ENCODE measurements at regions not wholly inside any gene's neighbourhood (a gene's known extent, or its start where the extent isn't known, plus 50 kb on each side); places are given as distances from the start of the nearest gene placed in this dataset.

GRCh38 chr1:18575620-18576019, 55.0 kb upstream of the PAX7 start:
- no peak overlapping the region for H2BK120ac ChIP-seq (ENCODE audit: low read depth, low read length)
- no peak overlapping the region for H2BK20ac ChIP-seq (ENCODE audit: low read depth, low read length)
- H3K79me1 ChIP-seq (ENCODE audit: low read depth in 1 of 2, low read length in 2 of 2): no peaks in the 10 kb centered on the region
- H4K20me1 ChIP-seq (ENCODE audit: insufficient read depth, low read length): no peaks in the 10 kb centered on the region
- H3K4me3 ChIP-seq (ENCODE audit: insufficient read depth, low read depth, low read length): no peak overlapping the region
- ChIA-PET CTCF (interaction anchor here (0.5 to 0.7 kb wide), 3 partner anchors 13 to 25 kb away, joined by 3 read pairs; no protein-coding TSS in a partner anchor), POLR2A (ENCODE audit: unreplicated experiment) (no interaction called here)
- no peak overlapping the region for H3K18ac ChIP-seq (ENCODE audit: low read depth, low read length)
- no peak overlapping the region for H4K91ac ChIP-seq (ENCODE audit: insufficient read depth, low read depth, low read length)
- WGBS, 2 experiments (ENCODE audit: extremely low coverage in 2 of 2, insufficient read length in 1 of 2): no CpG with 5 or more reads among the region's 8 CpGs
- intact Hi-C loops (cut with micrococcal nuclease): loop anchor here (2.0 to 5.0 kb wide), 3 partner anchors 653 to 1081 kb away; no protein-coding TSS in a partner anchor
- H4K8ac ChIP-seq (ENCODE audit: low read depth in 2 of 2, low read length in 2 of 2): no peak overlapping the region
- H2AK9ac ChIP-seq (replicated peaks; ENCODE audit: low read depth, low read length, poor library complexity): no peak overlapping the region
- no peak overlapping the region for H3K27ac ChIP-seq (ENCODE audit: insufficient read depth, low read length)
- H3K14ac ChIP-seq (replicated peaks; ENCODE audit: low read depth, low read length): no peak overlapping the region
- no peaks in the 10 kb centered on the region; the same call in 1 of the 2 replicates for H3K27me3 ChIP-seq (ENCODE audit: control insufficient read depth, insufficient read depth, low read length)
- no peak overlapping the region for H3K4ac ChIP-seq (ENCODE audit: low read depth, low read length)
- no peaks in the 10 kb centered on the region for H3K36me3 ChIP-seq (ENCODE audit: control insufficient read depth, insufficient read depth, low read length)
- no peaks in the 10 kb centered on the region for H3K9me3 ChIP-seq (ENCODE audit: control insufficient read depth, insufficient read depth, low read length)
- dilution Hi-C loops (cut with HindIII; ENCODE audit: low sequenced_read_pairs, unreplicated experiment): no loop called here
- H3K4me2 ChIP-seq (ENCODE audit: low read depth, low read length): no peak overlapping the region
- no peak overlapping the region for H2AK5ac ChIP-seq (ENCODE audit: low read depth, low read length)
- H3K9me1 ChIP-seq (ENCODE audit: insufficient read depth, low read length): no peaks in the 10 kb centered on the region
- no TSS peak for BruUV-seq (replicated peaks)
- TF ChIP-seq CHD1 (IDR thresholded peaks at IDR 0.05; ENCODE audit: low read depth, low read length): no peak
- no peak for TF ChIP-seq MXI1 (IDR thresholded peaks at IDR 0.05; ENCODE audit: borderline replicate concordance, low read depth, low read length)
- no peak for TF ChIP-seq RCOR1 (IDR thresholded peaks at IDR 0.05; ENCODE audit: insufficient replicate concordance, low read length)
- no peak for TF ChIP-seq MAFK (IDR thresholded peaks at IDR 0.05; ENCODE audit: low read depth, low read length)
- peak; percentile 53 for TF ChIP-seq RAD21 (IDR thresholded peaks at IDR 0.05; ENCODE audit: low read length)
- TF ChIP-seq ELK1 (IDR thresholded peaks at IDR 0.05; ENCODE audit: borderline replicate concordance, low read depth, low read length): no peak
- TF ChIP-seq SMC3 (IDR thresholded peaks at IDR 0.05; ENCODE audit: low read depth, low read length): peak; percentile 19; the same call in 1 of the 2 replicates
- no peak for TF ChIP-seq BHLHE40 (IDR thresholded peaks at IDR 0.05; ENCODE audit: low read depth, low read length)
- TF ChIP-seq, protein P1, sequence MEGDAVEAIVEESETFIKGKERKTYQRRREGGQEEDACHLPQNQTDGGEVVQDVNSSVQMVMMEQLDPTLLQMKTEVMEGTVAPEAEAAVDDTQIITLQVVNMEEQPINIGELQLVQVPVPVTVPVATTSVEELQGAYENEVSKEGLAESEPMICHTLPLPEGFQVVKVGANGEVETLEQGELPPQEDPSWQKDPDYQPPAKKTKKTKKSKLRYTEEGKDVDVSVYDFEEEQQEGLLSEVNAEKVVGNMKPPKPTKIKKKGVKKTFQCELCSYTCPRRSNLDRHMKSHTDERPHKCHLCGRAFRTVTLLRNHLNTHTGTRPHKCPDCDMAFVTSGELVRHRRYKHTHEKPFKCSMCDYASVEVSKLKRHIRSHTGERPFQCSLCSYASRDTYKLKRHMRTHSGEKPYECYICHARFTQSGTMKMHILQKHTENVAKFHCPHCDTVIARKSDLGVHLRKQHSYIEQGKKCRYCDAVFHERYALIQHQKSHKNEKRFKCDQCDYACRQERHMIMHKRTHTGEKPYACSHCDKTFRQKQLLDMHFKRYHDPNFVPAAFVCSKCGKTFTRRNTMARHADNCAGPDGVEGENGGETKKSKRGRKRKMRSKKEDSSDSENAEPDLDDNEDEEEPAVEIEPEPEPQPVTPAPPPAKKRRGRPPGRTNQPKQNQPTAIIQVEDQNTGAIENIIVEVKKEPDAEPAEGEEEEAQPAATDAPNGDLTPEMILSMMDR (conservative IDR thresholded peaks at IDR 0.05; ENCODE audit: low read depth, low read length): peak; percentile 50
- peak overlapping the region; percentile 11 for H2AFZ ChIP-seq (replicated peaks; ENCODE audit: low read length, poor library complexity)
- H3K4me1 ChIP-seq (ENCODE audit: control insufficient read depth, insufficient read depth, low read length): no peaks in the 10 kb centered on the region
- ATAC-seq (ENCODE audit: low read depth) (peak; percentile 81), DNase-seq (peak; percentile 8)
- in situ Hi-C loops (cut with MboI; ENCODE audit: low sequenced_read_pairs): loop anchor here (10.0 kb wide), 1 partner anchor 921 kb away; no protein-coding TSS in a partner anchor
- H3K9ac ChIP-seq (ENCODE audit: low read depth, low read length): no peak overlapping the region
- no peak overlapping the region for H2BK15ac ChIP-seq (ENCODE audit: low read depth, low read length)
- no peak overlapping the region for H3K56ac ChIP-seq (ENCODE audit: extremely low read depth, insufficient read depth, low read length)
- H4K5ac ChIP-seq (ENCODE audit: low read depth, low read length): no peak overlapping the region
- H2BK5ac ChIP-seq (ENCODE audit: low read depth, low read length, poor library complexity, severe bottlenecking): no peak overlapping the region
- H3K23ac ChIP-seq (ENCODE audit: low read depth, low read length): no peak overlapping the region
